GM23338 (cell line): ENCODE measurements at regions not wholly inside any gene's neighbourhood (a gene's known extent, or its start where the extent isn't known, plus 50 kb on each side); places are given as distances from the start of the nearest gene placed in this dataset.

ENCODE experiments used
- ATAC-seq: fragments of 200-7000 bp; cut with Tn5 transposase; 3 replicates; pipeline ENCODE4 v1.9.1; 2020
- DNase-seq: peaks from one replicate; pipeline ENCODE4 v3.0.0-alpha.2; 2015; ENCODE audit warnings: low spot score
- H2AFZ ChIP-seq: fragments of 200-600 bp; sonication (generic); 2 replicates; pipeline ENCODE4 v1.8.0; 2016; ENCODE audit warnings: antibody characterized with exemption, mild to moderate bottlenecking, moderate library complexity
- H3F3A ChIP-seq: fragments of 200-600 bp; sonication (generic); replicated peaks from 2 replicates; pipeline ENCODE4 v1.8.0; 2017; ENCODE audit warnings: antibody characterized with exemption, mixed run types, low read depth
- H3K27ac ChIP-seq: fragments of 200-600 bp; sonication (generic); 2 replicates; pipeline ENCODE4 v1.6.1; 2016; ENCODE audit warnings: low read depth
- H3K27me3 ChIP-seq: fragments of 200-600 bp; sonication (generic); 2 replicates; pipeline ENCODE4 v1.8.0; 2016; ENCODE audit warnings: mild to moderate bottlenecking, mixed run types, moderate library complexity; ENCODE audit not compliant: insufficient read depth
- H3K36me3 ChIP-seq: fragments of 200-600 bp; sonication (generic); 2 replicates; pipeline ENCODE4 v1.8.0; 2016; ENCODE audit warnings: mild to moderate bottlenecking; ENCODE audit not compliant: insufficient read depth
- H3K4me1 ChIP-seq: fragments of 200-600 bp; sonication (generic); 2 replicates; pipeline ENCODE4 v1.8.0; 2016; ENCODE audit warnings: mild to moderate bottlenecking, moderate library complexity; ENCODE audit not compliant: insufficient read depth
- H3K4me2 ChIP-seq: fragments of 200-600 bp; sonication (generic); 2 replicates; pipeline ENCODE4 v1.7.1; 2017; ENCODE audit warnings: mixed run types
- H3K4me3 ChIP-seq: fragments of 200-600 bp; sonication (generic); 2 replicates; pipeline ENCODE4 v1.6.1; 2016; ENCODE audit warnings: mixed run types
- H3K79me2 ChIP-seq: fragments of 200-600 bp; sonication (generic); replicated peaks from 2 replicates; pipeline ENCODE4 v1.8.0; 2017; ENCODE audit warnings: mild to moderate bottlenecking; ENCODE audit not compliant: insufficient read depth
- H3K9me2 ChIP-seq: fragments of 200-600 bp; sonication (generic); 2 replicates; pipeline ENCODE4 v1.8.0; 2017; ENCODE audit not compliant: insufficient read depth
- H4K20me1 ChIP-seq: fragments of 200-600 bp; sonication (generic); replicated peaks from 2 replicates; pipeline ENCODE4 v1.8.0; 2017; ENCODE audit warnings: mild to moderate bottlenecking; ENCODE audit not compliant: insufficient read depth
- H3K27ac Mint-ChIP-seq: 2 replicates; pipeline ENCODE4 v1.8.0; 2020; ENCODE audit warnings: inconsistent platforms, mild to moderate bottlenecking, moderate library complexity, mixed read lengths
- H3K27me3 Mint-ChIP-seq: 3 replicates; pipeline ENCODE4 v1.8.0; 2022; ENCODE audit warnings: low read depth, mild to moderate bottlenecking, moderate library complexity, mixed read lengths, inconsistent platforms; ENCODE audit not compliant: insufficient read depth, poor library complexity
- H3K36me3 Mint-ChIP-seq: 3 replicates; pipeline ENCODE4 v1.8.0; 2021; ENCODE audit warnings: low read depth, mild to moderate bottlenecking, inconsistent platforms, moderate library complexity, mixed read lengths
- H3K4me1 Mint-ChIP-seq: 3 replicates; pipeline ENCODE4 v1.8.0; 2020; ENCODE audit warnings: mild to moderate bottlenecking, inconsistent platforms, mixed read lengths
- H3K4me3 Mint-ChIP-seq: 3 replicates; pipeline ENCODE4 v1.8.0; 2021; ENCODE audit warnings: moderate library complexity, mild to moderate bottlenecking, inconsistent platforms, mixed read lengths
- H3K9me3 Mint-ChIP-seq: 3 replicates; pipeline ENCODE4 v1.8.0; 2020; ENCODE audit warnings: moderate library complexity, mild to moderate bottlenecking, inconsistent platforms, mixed read lengths
- EZH2 ChIP-seq: fragments of 200-600 bp; sonication (generic); IDR thresholded peaks from one replicate; pipeline ENCODE4 v1.8.0; 2017; ENCODE audit warnings: antibody characterized with exemption, mild to moderate bottlenecking, low read depth; ENCODE audit not compliant: unreplicated experiment
- EZH2phosphoT487 ChIP-seq: fragments of 200-600 bp; sonication (generic); IDR thresholded peaks from one replicate; pipeline ENCODE4 v1.8.1; 2018; ENCODE audit warnings: antibody characterized with exemption; ENCODE audit not compliant: unreplicated experiment
- NANOG ChIP-seq: IDR thresholded peaks from 2 replicates; pipeline ENCODE4 v1.6.1; 2016; ENCODE audit warnings: antibody characterized with exemption, borderline replicate concordance
- STAT1 ChIP-seq: IDR thresholded peaks from one replicate; pipeline ENCODE4 v1.6.1; 2016; ENCODE audit warnings: antibody characterized with exemption; ENCODE audit not compliant: unreplicated experiment
- ZNF114 ChIP-seq: fragments of 250-450 bp; sonication (Bioruptor Pico); IDR thresholded peaks from 2 replicates; pipeline ENCODE4 v1.5.0; 2020; ENCODE audit warnings: mild to moderate bottlenecking, moderate library complexity
- ZNF331 ChIP-seq: fragments of 250-450 bp; sonication (Bioruptor Pico); IDR thresholded peaks from 2 replicates; pipeline ENCODE4 v1.5.0; 2020; ENCODE audit warnings: low read depth, mild to moderate bottlenecking, moderate library complexity
- ZNF462 ChIP-seq: fragments of 250-450 bp; sonication (Bioruptor Pico); IDR thresholded peaks from 2 replicates; pipeline ENCODE4 v1.5.0; 2020; ENCODE audit warnings: mild to moderate bottlenecking, moderate library complexity

GRCh38 chr4:31039382-31039781 is 319.2 kb downstream of the PCDH7 start:
- DNase-seq (no peak), ATAC-seq (no peak)
- Mint-ChIP-seq H3K27me3 (no peaks in the 10 kb centered on the region), H3K27ac (no peak overlapping the region), H3K4me3 (no peak overlapping the region), H3K4me1 (peaks cover 38% of the 10 kb centered on the region), H3K36me3 (no peaks in the 10 kb centered on the region), H3K9me3 (no peaks in the 10 kb centered on the region; the same call in 2 of the 3 replicates)
- no peaks in the 10 kb centered on the region for H3K9me2 ChIP-seq
- no peak overlapping the region for H2AFZ ChIP-seq
- H3K27me3 ChIP-seq: no peaks in the 10 kb centered on the region
- H4K20me1 ChIP-seq: no peaks in the 10 kb centered on the region
- no peak for TF ChIP-seq ZNF331 (CRISPR knock-in tag)
- no peaks in the 10 kb centered on the region for H3F3A ChIP-seq
- H3K4me3 ChIP-seq: no peak overlapping the region
- H3K79me2 ChIP-seq: no peaks in the 10 kb centered on the region
- no peak overlapping the region for H3K4me2 ChIP-seq
- H3K4me1 ChIP-seq: peaks cover 43% of the 10 kb centered on the region
- no peaks in the 10 kb centered on the region for H3K36me3 ChIP-seq
- H3K27ac ChIP-seq: no peak overlapping the region

- no peaks in the 10 kb centered on the region; the same call in 2 of the 3 replicates for H3K9me3 Mint-ChIP-seq
- H3K36me3 Mint-ChIP-seq: no peaks in the 10 kb centered on the region
- H3K4me1 ChIP-seq: peaks cover 44% of the 10 kb centered on the region
- no peaks in the 10 kb centered on the region for H3K27me3 Mint-ChIP-seq
- no peak overlapping the region for H3K4me2 ChIP-seq
- TF ChIP-seq EZH2: no peak
- no peak for TF ChIP-seq NANOG
- TF ChIP-seq EZH2phosphoT487: no peak
- TF ChIP-seq ZNF462 (CRISPR knock-in tag): no peak
- TF ChIP-seq STAT1: no peak
- no peak for TF ChIP-seq ZNF114 (CRISPR knock-in tag)
- no peak overlapping the region for H3K27ac ChIP-seq
- H3K9me2 ChIP-seq: no peaks in the 10 kb centered on the region
- no peak overlapping the region for H3K27ac Mint-ChIP-seq
- H3K27me3 ChIP-seq: no peaks in the 10 kb centered on the region
- H3K4me3 ChIP-seq: no peak overlapping the region
- no peak overlapping the region for H2AFZ ChIP-seq
- no peaks in the 10 kb centered on the region for H3F3A ChIP-seq
- peaks cover 36% of the 10 kb centered on the region for H3K4me1 Mint-ChIP-seq
- H3K4me3 Mint-ChIP-seq: no peak overlapping the region
- no peaks in the 10 kb centered on the region for H4K20me1 ChIP-seq
- ATAC-seq (no peak), DNase-seq (no peak)
- no peaks in the 10 kb centered on the region for H3K36me3 ChIP-seq
- H3K79me2 ChIP-seq: no peaks in the 10 kb centered on the region
Measured at GRCh38 chr4:31040106-31040505, 319.9 kb downstream of the PCDH7 start.
